ENCODE measurements at regions not wholly inside any gene's neighbourhood (a gene's known extent, or its start where the extent isn't known, plus 50 kb on each side); places are given as distances from the start of the nearest gene placed in this dataset.

DNA sequence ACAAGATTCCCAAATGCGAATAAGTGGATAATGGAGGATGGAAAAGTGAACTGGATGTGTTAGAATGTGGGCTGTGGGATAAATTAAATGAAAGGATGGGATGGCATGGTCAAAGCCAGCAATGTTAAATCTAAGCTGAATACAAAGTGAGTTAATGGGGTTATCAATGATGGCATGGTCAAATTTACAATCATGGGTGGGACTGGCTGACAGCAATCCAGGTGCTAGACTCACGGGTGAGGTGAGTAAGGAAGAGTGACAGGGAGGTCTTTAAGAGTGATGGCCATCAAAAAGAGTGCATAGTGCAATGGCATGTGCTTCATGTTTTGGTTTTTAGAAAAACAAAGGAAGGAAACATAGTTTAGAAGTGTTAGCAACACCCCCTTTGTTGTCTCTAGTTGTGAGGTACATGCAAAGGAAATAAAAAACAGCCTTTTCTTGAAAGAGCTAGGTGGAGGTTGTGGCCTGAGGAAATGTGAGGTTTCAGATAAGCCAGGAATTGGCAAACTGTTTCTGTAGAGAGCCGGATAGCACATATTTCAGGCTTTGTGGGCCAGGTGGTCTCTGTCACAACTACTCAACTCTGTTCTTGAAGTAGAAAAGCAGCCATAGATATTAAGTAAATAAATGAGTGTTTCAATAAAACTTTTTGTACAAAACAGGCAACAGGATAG lies 328.7 kb downstream of the RPL10L start:
- ChIA-PET RAD21 (ENCODE audit: low non-redundant PET in 1 of 2, low total read pairs in 2 of 2, uncharacterized antibody in 2 of 2, unreplicated experiment in 2 of 2) (no interaction called here), CTCF (no interaction called here)
- no peak overlapping the region for H3K27ac ChIP-seq (ENCODE audit: low read depth, low read length)

More for the DNA sequence above, 328.7 kb downstream of the RPL10L start:
- no peak for DNase-seq (ENCODE audit: low read depth, low spot score)
- intact Hi-C loops (cut with micrococcal nuclease) = no loop called here
- no peaks in the 10 kb centered on the region for H3K9me3 ChIP-seq (ENCODE audit: control insufficient read depth in 1 of 2, insufficient read depth in 1 of 2, low read depth in 1 of 2, low read length in 2 of 2)
- ATAC-seq = no peak
- no peak overlapping the region for H3K4me3 ChIP-seq (replicated peaks in 1 of 2; ENCODE audit: low read depth in 1 of 2, low read length in 2 of 2)
- H3K9ac ChIP-seq (ENCODE audit: low read length) = no peak overlapping the region
- TF ChIP-seq TCF7L2 (IDR thresholded peaks at IDR 0.05; ENCODE audit: borderline replicate concordance, extremely low read depth, insufficient read depth, insufficient read length) (no peak), FOSL1 (IDR thresholded peaks at IDR 0.05; ENCODE audit: low read depth) (no peak), EGR1 (IDR thresholded peaks at IDR 0.05; ENCODE audit: low read depth) (no peak), RAD21 (IDR thresholded peaks at IDR 0.05; ENCODE audit: low read depth) (no peak), YY1 (IDR thresholded peaks at IDR 0.05; ENCODE audit: extremely low read depth, insufficient replicate concordance, low read depth, low read length) (no peak), EZH2phosphoT487 (IDR thresholded peaks at IDR 0.05; ENCODE audit: borderline replicate concordance) (no peak)
- TF ChIP-seq, protein P1, sequence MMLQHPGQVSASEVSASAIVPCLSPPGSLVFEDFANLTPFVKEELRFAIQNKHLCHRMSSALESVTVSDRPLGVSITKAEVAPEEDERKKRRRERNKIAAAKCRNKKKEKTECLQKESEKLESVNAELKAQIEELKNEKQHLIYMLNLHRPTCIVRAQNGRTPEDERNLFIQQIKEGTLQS (IDR thresholded peaks at IDR 0.05) = no peak
- TF ChIP-seq, protein P2, sequence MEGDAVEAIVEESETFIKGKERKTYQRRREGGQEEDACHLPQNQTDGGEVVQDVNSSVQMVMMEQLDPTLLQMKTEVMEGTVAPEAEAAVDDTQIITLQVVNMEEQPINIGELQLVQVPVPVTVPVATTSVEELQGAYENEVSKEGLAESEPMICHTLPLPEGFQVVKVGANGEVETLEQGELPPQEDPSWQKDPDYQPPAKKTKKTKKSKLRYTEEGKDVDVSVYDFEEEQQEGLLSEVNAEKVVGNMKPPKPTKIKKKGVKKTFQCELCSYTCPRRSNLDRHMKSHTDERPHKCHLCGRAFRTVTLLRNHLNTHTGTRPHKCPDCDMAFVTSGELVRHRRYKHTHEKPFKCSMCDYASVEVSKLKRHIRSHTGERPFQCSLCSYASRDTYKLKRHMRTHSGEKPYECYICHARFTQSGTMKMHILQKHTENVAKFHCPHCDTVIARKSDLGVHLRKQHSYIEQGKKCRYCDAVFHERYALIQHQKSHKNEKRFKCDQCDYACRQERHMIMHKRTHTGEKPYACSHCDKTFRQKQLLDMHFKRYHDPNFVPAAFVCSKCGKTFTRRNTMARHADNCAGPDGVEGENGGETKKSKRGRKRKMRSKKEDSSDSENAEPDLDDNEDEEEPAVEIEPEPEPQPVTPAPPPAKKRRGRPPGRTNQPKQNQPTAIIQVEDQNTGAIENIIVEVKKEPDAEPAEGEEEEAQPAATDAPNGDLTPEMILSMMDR (IDR thresholded peaks at IDR 0.05 in 2 of 3, conservative IDR thresholded peaks at IDR 0.05 in 1 of 3; ENCODE audit: borderline replicate concordance in 1 of 3, insufficient read depth in 1 of 3, low read depth in 2 of 3, low read length in 2 of 3) = no peak
- TF ChIP-seq, protein P3, sequence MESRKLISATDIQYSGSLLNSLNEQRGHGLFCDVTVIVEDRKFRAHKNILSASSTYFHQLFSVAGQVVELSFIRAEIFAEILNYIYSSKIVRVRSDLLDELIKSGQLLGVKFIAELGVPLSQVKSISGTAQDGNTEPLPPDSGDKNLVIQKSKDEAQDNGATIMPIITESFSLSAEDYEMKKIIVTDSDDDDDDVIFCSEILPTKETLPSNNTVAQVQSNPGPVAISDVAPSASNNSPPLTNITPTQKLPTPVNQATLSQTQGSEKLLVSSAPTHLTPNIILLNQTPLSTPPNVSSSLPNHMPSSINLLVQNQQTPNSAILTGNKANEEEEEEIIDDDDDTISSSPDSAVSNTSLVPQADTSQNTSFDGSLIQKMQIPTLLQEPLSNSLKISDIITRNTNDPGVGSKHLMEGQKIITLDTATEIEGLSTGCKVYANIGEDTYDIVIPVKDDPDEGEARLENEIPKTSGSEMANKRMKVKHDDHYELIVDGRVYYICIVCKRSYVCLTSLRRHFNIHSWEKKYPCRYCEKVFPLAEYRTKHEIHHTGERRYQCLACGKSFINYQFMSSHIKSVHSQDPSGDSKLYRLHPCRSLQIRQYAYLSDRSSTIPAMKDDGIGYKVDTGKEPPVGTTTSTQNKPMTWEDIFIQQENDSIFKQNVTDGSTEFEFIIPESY (IDR thresholded peaks at IDR 0.05; ENCODE audit: extremely low read depth, insufficient replicate concordance, low read length) = no peak
- POLR2A ChIA-PET = no interaction called here
- no peaks in the 10 kb centered on the region for H3K36me3 ChIP-seq (ENCODE audit: control insufficient read depth in 1 of 2, insufficient read depth in 2 of 2, low read length in 2 of 2)
- H3K4me2 ChIP-seq (ENCODE audit: low read length) = no peak overlapping the region
- H3K27me3 ChIP-seq (ENCODE audit: insufficient read depth, low read length) = no peaks in the 10 kb centered on the region
- H3K9me2 ChIP-seq (ENCODE audit: insufficient read depth) = no peaks in the 10 kb centered on the region
- BruUV-seq (replicated peaks) = no TSS peak
- H2AFZ ChIP-seq (ENCODE audit: low read depth, low read length, poor library complexity, severe bottlenecking) = no peak overlapping the region
- H3K79me2 ChIP-seq (ENCODE audit: insufficient read depth, low read length) = no peaks in the 10 kb centered on the region
- H3K4me1 ChIP-seq (ENCODE audit: control insufficient read depth in 1 of 2, insufficient read depth in 2 of 2, low read length in 2 of 2) = no peaks in the 10 kb centered on the region
- no peaks in the 10 kb centered on the region for H4K20me1 ChIP-seq (ENCODE audit: insufficient read depth)

Data from HCT116 (cell line).